Fibroblast of mammary gland (primary cell): ENCODE measurements at regions not wholly inside any gene's neighbourhood (a gene's known extent, or its start where the extent isn't known, plus 50 kb on each side); places are given as distances from the start of the nearest gene placed in this dataset.

ENCODE experiments used
- DNase-seq: peaks from one replicate; pipeline ENCODE4 v3.0.0-alpha.2; 2010; ENCODE audit warnings: low read depth
- H3K4me3 ChIP-seq: 2 replicates; pipeline ENCODE4 v1.5.1; 2011; ENCODE audit warnings: low read depth, mild to moderate bottlenecking, low read length, moderate library complexity; ENCODE audit not compliant: control insufficient read depth
- TF ChIP-seq, protein P1 (sequence below): conservative IDR thresholded peaks from 2 replicates; pipeline ENCODE4 v1.5.1; 2011; ENCODE audit warnings: low read depth, low read length, inconsistent platforms; ENCODE audit not compliant: control insufficient read depth, insufficient read depth

DNA sequence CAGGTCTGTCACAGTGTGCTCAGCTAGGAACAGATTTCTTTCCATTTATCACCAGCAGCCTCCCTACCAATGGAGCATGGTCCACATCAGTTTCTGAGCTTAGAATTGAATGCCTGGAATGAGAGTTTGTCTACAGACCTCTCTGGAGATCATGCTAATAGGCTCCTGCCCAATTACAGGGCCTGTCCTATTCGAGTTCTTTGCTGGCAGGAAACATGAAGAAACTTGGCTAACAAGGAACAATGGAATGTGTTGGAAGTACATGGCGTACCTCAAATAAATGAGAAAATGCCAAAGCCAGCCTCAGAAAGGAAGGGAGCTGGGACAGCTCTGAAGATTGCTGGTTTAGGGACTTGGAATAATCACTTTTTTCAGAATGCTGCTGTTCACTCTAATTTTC, 186.0 kb upstream of the AKR1E2 start:
- DNase-seq: peak; percentile 49
- TF ChIP-seq, protein P1, sequence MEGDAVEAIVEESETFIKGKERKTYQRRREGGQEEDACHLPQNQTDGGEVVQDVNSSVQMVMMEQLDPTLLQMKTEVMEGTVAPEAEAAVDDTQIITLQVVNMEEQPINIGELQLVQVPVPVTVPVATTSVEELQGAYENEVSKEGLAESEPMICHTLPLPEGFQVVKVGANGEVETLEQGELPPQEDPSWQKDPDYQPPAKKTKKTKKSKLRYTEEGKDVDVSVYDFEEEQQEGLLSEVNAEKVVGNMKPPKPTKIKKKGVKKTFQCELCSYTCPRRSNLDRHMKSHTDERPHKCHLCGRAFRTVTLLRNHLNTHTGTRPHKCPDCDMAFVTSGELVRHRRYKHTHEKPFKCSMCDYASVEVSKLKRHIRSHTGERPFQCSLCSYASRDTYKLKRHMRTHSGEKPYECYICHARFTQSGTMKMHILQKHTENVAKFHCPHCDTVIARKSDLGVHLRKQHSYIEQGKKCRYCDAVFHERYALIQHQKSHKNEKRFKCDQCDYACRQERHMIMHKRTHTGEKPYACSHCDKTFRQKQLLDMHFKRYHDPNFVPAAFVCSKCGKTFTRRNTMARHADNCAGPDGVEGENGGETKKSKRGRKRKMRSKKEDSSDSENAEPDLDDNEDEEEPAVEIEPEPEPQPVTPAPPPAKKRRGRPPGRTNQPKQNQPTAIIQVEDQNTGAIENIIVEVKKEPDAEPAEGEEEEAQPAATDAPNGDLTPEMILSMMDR: no peak
- no peak overlapping the region for H3K4me3 ChIP-seq

DNA sequence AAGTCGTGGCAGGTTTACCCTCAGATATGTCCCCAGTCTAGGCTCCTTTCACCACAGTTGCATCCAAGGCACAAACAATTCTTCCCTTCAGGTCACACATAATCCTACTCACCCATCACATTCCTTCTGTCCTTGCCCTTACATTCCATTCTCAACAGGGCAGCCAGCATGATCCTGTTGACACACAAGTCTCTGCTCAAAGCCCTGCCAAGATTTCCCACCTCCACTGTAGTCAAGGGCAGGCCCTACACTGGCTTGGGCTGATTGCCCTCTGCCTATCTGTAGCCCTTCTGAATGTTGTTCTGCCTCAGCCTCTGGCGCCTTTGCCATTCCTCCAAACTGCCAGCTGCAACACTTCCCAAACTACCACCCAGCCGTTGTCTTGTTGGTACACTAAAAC, 187.9 kb upstream of the AKR1E2 start:
- no peak for DNase-seq
- TF ChIP-seq, protein P1: no peak

DNA sequence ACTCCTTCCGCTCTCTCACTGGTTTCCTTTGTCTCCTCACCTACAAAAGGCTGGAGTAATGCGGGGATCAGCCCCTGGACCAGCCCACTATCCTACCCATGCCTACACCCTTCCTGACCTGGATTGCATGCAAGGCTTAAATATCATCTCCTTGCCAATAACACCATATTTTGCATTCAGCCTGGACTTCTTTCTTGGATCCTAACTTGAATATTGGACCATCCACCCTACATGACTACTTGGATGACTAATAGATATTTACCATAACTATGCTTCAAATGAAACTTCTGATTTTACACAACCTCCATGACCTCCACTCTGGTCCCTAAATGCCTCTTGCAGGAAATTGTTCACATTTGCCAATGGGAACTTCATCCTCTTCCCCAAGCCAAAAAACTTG, 188.3 kb upstream of the AKR1E2 start:
- no peak overlapping the region for H3K4me3 ChIP-seq
- TF ChIP-seq, protein P1: no peak
- no peak for DNase-seq

More for the DNA sequence above, 187.9 kb upstream of the AKR1E2 start:
- H3K4me3 ChIP-seq: no peak overlapping the region

DNA sequence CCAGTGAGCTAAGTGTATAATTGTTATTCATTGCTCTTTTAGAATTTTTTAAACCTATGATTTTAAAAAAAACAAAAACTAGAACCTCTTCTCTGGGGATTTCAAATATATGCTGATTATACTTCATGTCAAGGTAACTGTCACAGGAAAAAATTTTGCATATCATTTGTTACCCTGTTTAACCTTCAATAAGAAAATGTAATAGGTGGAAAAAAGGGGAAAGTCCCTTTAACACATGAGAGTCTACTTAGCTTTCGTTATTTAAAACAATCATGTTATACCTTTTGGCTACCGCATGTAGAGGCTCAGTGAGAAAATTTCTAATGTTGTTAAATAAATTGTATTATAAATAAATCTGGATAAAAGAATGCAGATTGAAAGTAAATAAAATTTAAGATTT, 190.1 kb upstream of the AKR1E2 start:
- TF ChIP-seq, protein P1: no peak
- no peak for DNase-seq
- H3K4me3 ChIP-seq: no peak overlapping the region

DNA sequence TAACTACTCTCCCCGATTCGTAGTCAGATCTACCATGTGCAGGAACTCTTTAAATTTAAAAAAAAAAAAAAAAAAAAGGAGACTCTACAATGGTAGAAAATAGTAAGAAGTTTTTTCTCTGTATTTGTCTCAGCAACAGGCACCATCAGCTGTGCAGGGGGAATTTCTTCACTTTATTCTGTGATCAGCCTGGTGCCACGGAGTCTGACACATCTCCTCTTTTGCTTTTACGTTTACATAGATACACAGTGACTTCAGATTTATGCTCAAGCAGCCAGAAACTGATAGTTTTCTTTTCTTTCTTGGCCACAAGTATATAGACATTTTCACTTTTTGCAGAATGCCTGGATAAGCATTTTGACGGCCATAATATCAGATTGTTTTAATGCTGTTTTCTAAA, 190.6 kb upstream of the AKR1E2 start:
- peak; percentile 34 for DNase-seq
- TF ChIP-seq, protein P1: no peak
- H3K4me3 ChIP-seq: no peak overlapping the region

DNA sequence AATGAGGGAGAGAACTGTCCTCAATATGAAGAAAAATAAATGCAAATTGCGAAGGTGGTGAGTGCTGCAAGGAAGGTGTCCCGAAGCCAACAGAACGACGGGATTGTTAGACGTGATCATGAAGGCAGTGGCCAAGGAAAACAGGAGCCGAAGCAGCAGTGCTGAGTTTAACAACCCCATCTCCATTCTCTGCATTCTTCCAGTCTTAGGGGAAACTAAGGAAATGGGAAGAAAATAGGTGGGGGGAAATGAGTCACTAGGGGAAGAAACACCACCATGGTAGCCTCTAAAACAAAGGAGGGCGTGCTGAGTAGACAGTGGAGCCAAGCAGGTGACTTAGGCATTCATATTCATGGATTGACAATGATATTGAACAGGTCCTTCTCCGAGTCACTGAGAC, 192.2 kb upstream of the AKR1E2 start:
- no peak overlapping the region for H3K4me3 ChIP-seq
- TF ChIP-seq, protein P1: no peak
- no peak for DNase-seq

DNA sequence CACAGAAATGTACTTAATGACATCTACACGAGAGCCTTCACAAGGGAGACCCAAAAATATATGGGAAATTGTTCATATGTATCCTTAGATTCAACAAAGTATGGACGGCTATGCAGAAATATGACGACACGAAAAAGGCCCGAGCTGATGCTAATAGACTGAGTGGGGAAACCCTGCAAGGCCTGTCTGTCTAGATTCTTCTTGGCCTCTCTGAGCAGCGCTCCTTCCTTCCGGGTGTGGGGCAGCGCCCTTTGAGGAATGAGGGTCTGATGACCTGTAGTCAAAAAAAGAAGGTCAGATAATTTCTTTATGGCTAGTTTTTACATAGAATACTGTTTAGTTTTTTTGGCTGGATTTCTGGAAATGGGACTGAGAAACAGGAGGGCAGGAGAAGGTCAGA, 192.8 kb upstream of the AKR1E2 start:
- DNase-seq: no peak
- TF ChIP-seq, protein P1: no peak
- no peak overlapping the region for H3K4me3 ChIP-seq
